WTC11 (cell line): ENCODE measurements at regions not wholly inside any gene's neighbourhood (a gene's known extent, or its start where the extent isn't known, plus 50 kb on each side); places are given as distances from the start of the nearest gene placed in this dataset.

Experiments used
- ATAC-seq: fragments of 200-7000 bp; cut with Tn5 transposase; 2 replicates; pipeline ENCODE4 v1.10.0; 2021; ENCODE audit warnings: mild to moderate bottlenecking, moderate library complexity
- CTCF ChIA-PET: fragments of 300-600 bp; sonication (Branson Sonifier 250); formaldehyde crosslinking; loops from one replicate; lab custom pipeline; 2021; ENCODE audit warnings: antibody characterized with exemption; lab: Charles Lee
- POLR2A ChIA-PET: fragments of 350-600 bp; sonication (Branson Sonifier 250); formaldehyde crosslinking; loops from one replicate; lab custom pipeline; 2021; ENCODE audit warnings: antibody characterized with exemption; lab: Charles Lee
- DNase-seq: peaks from one replicate; pipeline ENCODE4 v3.0.0; 2021; ENCODE audit warnings: low spot score
- H3K27ac Mint-ChIP-seq: 2 replicates; pipeline ENCODE4 v1.8.0; 2021; ENCODE audit warnings: mixed read lengths
- H3K27me3 Mint-ChIP-seq: 2 replicates; pipeline ENCODE4 v1.8.0; 2021; ENCODE audit warnings: low read depth, mild to moderate bottlenecking, moderate library complexity, mixed read lengths
- H3K36me3 Mint-ChIP-seq: 2 replicates; pipeline ENCODE4 v1.8.0; 2021; ENCODE audit warnings: mixed read lengths
- H3K4me1 Mint-ChIP-seq: 2 replicates; pipeline ENCODE4 v1.8.0; 2022; ENCODE audit warnings: mixed read lengths
- H3K4me3 Mint-ChIP-seq: 2 replicates; pipeline ENCODE4 v1.8.0; 2021; ENCODE audit warnings: mild to moderate bottlenecking, moderate library complexity, mixed read lengths
- H3K9me3 Mint-ChIP-seq: 2 replicates; pipeline ENCODE4 v1.8.0; 2021; ENCODE audit warnings: mixed read lengths
- CREM ChIP-seq: sonication (generic); formaldehyde crosslinking; IDR thresholded peaks from 2 replicates; pipeline ENCODE4 v1.8.1; 2022; ENCODE audit warnings: mild to moderate bottlenecking, missing genetic modification reagents, moderate library complexity
- FOXP1 ChIP-seq: sonication (generic); formaldehyde crosslinking; IDR thresholded peaks from 2 replicates; pipeline ENCODE4 v1.8.0; 2022; ENCODE audit warnings: missing genetic modification reagents, mild to moderate bottlenecking, moderate library complexity, borderline replicate concordance
- MYBL2 ChIP-seq: sonication (generic); formaldehyde crosslinking; IDR thresholded peaks from 2 replicates; pipeline ENCODE4 v1.8.1; 2023; ENCODE audit warnings: mild to moderate bottlenecking, moderate library complexity, missing genetic modification reagents
- NFE2L1 ChIP-seq: sonication (generic); formaldehyde crosslinking; IDR thresholded peaks from 2 replicates; pipeline ENCODE4 v1.8.1; 2023; ENCODE audit warnings: missing genetic modification reagents
- NR1H2 ChIP-seq: sonication (generic); formaldehyde crosslinking; IDR thresholded peaks from 2 replicates; pipeline ENCODE4 v1.9.0; 2021; ENCODE audit warnings: mild to moderate bottlenecking, moderate library complexity, missing genetic modification reagents
- RELA ChIP-seq: sonication (generic); formaldehyde crosslinking; IDR thresholded peaks from 2 replicates; pipeline ENCODE4 v1.8.1; 2022; ENCODE audit warnings: missing genetic modification reagents, mild to moderate bottlenecking, borderline replicate concordance
- SMAD3 ChIP-seq: sonication (generic); formaldehyde crosslinking; IDR thresholded peaks from 2 replicates; pipeline ENCODE4 v1.8.0; 2022; ENCODE audit warnings: missing genetic modification reagents, mild to moderate bottlenecking, borderline replicate concordance
- ZNF263 ChIP-seq: sonication (generic); formaldehyde crosslinking; IDR thresholded peaks from 2 replicates; pipeline ENCODE4 v1.8.1; 2022; ENCODE audit warnings: low read depth, mild to moderate bottlenecking, moderate library complexity, missing genetic modification reagents
- ZNF416 ChIP-seq: fragments of 250-450 bp; sonication (Bioruptor Pico); IDR thresholded peaks from 2 replicates; pipeline ENCODE4 v1.9.0; 2021; ENCODE audit warnings: mild to moderate bottlenecking, inconsistent platforms
- ZNF671 ChIP-seq: fragments of 250-450 bp; sonication (Bioruptor Pico); IDR thresholded peaks from 2 replicates; pipeline ENCODE4 v1.8.0; 2021; ENCODE audit warnings: mild to moderate bottlenecking
- TF ChIP-seq, protein P1 (sequence below): fragments of 250-450 bp; sonication (Bioruptor Pico); IDR thresholded peaks from 2 replicates; pipeline ENCODE4 v1.9.0; 2021; ENCODE audit warnings: mild to moderate bottlenecking
- TF ChIP-seq, protein P2 (sequence below): sonication (generic); formaldehyde crosslinking; IDR thresholded peaks from 2 replicates; pipeline ENCODE4 v1.8.0; 2022; ENCODE audit warnings: mild to moderate bottlenecking, missing genetic modification reagents
- TF ChIP-seq, protein P3 (sequence below): sonication (generic); formaldehyde crosslinking; IDR thresholded peaks from 2 replicates; pipeline ENCODE4 v1.8.1; 2023; ENCODE audit warnings: mild to moderate bottlenecking, missing genetic modification reagents, moderate library complexity
- TF ChIP-seq, protein P4 (sequence below): fragments of 200-600 bp; IDR thresholded peaks from 2 replicates; pipeline ENCODE4 v1.8.0; 2022; ENCODE audit warnings: antibody characterized with exemption
- TF ChIP-seq, protein P5 (sequence below): sonication (generic); formaldehyde crosslinking; IDR thresholded peaks from 2 replicates; pipeline ENCODE4 v1.8.0; 2023; ENCODE audit warnings: missing genetic modification reagents, mild to moderate bottlenecking, borderline replicate concordance

DNA sequence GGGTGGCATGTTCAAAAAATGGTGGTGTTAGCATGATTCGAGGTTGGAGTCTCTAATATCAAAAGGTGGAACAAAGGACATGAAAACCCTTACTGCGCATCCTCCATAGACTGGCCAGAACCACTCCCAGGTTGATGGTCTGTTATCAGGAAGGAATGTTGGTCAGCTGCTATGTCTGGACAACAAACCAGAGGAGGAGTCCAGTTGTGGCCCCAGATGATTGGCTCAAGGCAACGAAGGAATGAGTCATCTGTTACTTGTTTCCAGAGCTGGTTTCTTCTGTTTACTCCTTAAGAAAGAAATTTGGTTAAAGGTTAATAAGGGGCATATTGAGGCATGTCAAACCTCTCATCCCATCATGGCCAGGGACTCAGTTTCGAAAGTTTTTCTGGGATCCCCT is 56.8 kb upstream of the GRIA4 start:
- ChIA-PET POLR2A (no interaction called here), CTCF (no interaction called here)
- Mint-ChIP-seq H3K4me3 (no peak overlapping the region), H3K27ac (no peak overlapping the region), H3K36me3 (no peaks in the 10 kb centered on the region), H3K27me3 (no peaks in the 10 kb centered on the region), H3K4me1 (peaks cover 14% of the 10 kb centered on the region)
- ATAC-seq = no peak
- TF ChIP-seq MYBL2 (CRISPR knock-in tag) (no peak), ZNF671 (CRISPR knock-in tag) (no peak)
- TF ChIP-seq, protein P1, sequence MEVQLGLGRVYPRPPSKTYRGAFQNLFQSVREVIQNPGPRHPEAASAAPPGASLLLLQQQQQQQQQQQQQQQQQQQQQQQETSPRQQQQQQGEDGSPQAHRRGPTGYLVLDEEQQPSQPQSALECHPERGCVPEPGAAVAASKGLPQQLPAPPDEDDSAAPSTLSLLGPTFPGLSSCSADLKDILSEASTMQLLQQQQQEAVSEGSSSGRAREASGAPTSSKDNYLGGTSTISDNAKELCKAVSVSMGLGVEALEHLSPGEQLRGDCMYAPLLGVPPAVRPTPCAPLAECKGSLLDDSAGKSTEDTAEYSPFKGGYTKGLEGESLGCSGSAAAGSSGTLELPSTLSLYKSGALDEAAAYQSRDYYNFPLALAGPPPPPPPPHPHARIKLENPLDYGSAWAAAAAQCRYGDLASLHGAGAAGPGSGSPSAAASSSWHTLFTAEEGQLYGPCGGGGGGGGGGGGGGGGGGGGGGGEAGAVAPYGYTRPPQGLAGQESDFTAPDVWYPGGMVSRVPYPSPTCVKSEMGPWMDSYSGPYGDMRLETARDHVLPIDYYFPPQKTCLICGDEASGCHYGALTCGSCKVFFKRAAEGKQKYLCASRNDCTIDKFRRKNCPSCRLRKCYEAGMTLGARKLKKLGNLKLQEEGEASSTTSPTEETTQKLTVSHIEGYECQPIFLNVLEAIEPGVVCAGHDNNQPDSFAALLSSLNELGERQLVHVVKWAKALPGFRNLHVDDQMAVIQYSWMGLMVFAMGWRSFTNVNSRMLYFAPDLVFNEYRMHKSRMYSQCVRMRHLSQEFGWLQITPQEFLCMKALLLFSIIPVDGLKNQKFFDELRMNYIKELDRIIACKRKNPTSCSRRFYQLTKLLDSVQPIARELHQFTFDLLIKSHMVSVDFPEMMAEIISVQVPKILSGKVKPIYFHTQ (CRISPR knock-in tag) = no peak
- TF ChIP-seq, protein P2, sequence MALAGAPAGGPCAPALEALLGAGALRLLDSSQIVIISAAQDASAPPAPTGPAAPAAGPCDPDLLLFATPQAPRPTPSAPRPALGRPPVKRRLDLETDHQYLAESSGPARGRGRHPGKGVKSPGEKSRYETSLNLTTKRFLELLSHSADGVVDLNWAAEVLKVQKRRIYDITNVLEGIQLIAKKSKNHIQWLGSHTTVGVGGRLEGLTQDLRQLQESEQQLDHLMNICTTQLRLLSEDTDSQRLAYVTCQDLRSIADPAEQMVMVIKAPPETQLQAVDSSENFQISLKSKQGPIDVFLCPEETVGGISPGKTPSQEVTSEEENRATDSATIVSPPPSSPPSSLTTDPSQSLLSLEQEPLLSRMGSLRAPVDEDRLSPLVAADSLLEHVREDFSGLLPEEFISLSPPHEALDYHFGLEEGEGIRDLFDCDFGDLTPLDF (CRISPR knock-in tag) = no peak
- TF ChIP-seq, protein P3, sequence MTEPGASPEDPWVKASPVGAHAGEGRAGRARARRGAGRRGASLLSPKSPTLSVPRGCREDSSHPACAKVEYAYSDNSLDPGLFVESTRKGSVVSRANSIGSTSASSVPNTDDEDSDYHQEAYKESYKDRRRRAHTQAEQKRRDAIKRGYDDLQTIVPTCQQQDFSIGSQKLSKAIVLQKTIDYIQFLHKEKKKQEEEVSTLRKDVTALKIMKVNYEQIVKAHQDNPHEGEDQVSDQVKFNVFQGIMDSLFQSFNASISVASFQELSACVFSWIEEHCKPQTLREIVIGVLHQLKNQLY (CRISPR knock-in tag) = no peak
- TF ChIP-seq, protein P4, sequence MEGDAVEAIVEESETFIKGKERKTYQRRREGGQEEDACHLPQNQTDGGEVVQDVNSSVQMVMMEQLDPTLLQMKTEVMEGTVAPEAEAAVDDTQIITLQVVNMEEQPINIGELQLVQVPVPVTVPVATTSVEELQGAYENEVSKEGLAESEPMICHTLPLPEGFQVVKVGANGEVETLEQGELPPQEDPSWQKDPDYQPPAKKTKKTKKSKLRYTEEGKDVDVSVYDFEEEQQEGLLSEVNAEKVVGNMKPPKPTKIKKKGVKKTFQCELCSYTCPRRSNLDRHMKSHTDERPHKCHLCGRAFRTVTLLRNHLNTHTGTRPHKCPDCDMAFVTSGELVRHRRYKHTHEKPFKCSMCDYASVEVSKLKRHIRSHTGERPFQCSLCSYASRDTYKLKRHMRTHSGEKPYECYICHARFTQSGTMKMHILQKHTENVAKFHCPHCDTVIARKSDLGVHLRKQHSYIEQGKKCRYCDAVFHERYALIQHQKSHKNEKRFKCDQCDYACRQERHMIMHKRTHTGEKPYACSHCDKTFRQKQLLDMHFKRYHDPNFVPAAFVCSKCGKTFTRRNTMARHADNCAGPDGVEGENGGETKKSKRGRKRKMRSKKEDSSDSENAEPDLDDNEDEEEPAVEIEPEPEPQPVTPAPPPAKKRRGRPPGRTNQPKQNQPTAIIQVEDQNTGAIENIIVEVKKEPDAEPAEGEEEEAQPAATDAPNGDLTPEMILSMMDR = no peak
- TF ChIP-seq, all 79 proteins: peak for 0
- 0 out of 2 replicates have a peak, but pooled peaks cover 7% of the 10 kb centered on the region for H3K9me3 Mint-ChIP-seq
- DNase-seq = no peak

DNA sequence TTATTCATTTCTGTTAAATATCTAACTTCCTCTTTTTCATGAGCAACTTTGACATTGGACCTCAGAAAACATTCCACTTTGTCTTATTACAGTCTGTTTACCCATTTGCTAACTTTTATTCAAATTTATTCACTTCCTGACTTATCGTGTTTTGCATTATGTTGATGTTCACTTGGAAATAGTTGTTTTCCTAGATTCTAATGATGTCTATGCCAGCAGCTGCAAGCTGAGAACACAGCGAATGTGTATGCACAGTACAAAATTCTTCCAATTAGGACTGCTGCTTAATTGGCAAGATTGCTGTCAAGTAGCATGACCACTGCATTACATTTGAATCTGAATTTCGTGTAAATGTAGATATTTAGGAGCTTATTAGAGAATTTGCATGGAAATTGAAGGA is 61.5 kb upstream of the GRIA4 start:
- H3K36me3 Mint-ChIP-seq = no peaks in the 10 kb centered on the region
- CTCF ChIA-PET = no interaction called here
- H3K4me1 Mint-ChIP-seq = peaks cover 4% of the 10 kb centered on the region; the same call in 1 of the 2 replicates
- no peak overlapping the region for H3K27ac Mint-ChIP-seq
- 0 out of 2 replicates have a peak, but pooled peaks cover 4% of the 10 kb centered on the region for H3K9me3 Mint-ChIP-seq
- no peaks in the 10 kb centered on the region for H3K27me3 Mint-ChIP-seq
- TF ChIP-seq RELA (no peak), ZNF416 (CRISPR knock-in tag) (no peak), NFE2L1 (CRISPR knock-in tag) (no peak), FOXP1 (CRISPR knock-in tag) (no peak), ZNF263 (no peak), CREM (no peak), SMAD3 (no peak), NR1H2 (CRISPR knock-in tag) (no peak)
- TF ChIP-seq, protein P5, sequence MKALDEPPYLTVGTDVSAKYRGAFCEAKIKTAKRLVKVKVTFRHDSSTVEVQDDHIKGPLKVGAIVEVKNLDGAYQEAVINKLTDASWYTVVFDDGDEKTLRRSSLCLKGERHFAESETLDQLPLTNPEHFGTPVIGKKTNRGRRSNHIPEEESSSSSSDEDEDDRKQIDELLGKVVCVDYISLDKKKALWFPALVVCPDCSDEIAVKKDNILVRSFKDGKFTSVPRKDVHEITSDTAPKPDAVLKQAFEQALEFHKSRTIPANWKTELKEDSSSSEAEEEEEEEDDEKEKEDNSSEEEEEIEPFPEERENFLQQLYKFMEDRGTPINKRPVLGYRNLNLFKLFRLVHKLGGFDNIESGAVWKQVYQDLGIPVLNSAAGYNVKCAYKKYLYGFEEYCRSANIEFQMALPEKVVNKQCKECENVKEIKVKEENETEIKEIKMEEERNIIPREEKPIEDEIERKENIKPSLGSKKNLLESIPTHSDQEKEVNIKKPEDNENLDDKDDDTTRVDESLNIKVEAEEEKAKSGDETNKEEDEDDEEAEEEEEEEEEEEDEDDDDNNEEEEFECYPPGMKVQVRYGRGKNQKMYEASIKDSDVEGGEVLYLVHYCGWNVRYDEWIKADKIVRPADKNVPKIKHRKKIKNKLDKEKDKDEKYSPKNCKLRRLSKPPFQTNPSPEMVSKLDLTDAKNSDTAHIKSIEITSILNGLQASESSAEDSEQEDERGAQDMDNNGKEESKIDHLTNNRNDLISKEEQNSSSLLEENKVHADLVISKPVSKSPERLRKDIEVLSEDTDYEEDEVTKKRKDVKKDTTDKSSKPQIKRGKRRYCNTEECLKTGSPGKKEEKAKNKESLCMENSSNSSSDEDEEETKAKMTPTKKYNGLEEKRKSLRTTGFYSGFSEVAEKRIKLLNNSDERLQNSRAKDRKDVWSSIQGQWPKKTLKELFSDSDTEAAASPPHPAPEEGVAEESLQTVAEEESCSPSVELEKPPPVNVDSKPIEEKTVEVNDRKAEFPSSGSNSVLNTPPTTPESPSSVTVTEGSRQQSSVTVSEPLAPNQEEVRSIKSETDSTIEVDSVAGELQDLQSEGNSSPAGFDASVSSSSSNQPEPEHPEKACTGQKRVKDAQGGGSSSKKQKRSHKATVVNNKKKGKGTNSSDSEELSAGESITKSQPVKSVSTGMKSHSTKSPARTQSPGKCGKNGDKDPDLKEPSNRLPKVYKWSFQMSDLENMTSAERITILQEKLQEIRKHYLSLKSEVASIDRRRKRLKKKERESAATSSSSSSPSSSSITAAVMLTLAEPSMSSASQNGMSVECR (CRISPR knock-in tag) = no peak
- H3K4me3 Mint-ChIP-seq = no peak overlapping the region
- no peak for DNase-seq
- no peak for ATAC-seq
- POLR2A ChIA-PET = no interaction called here
